GM21825 (cell line): ENCODE measurements at regions not wholly inside any gene's neighbourhood (a gene's known extent, or its start where the extent isn't known, plus 50 kb on each side); places are given as distances from the start of the nearest gene placed in this dataset.

ENCODE experiments used
- ATAC-seq: cut with Tn5 transposase; IDR thresholded peaks from one replicate; pipeline ENCODE4 v1.9.1; 2021; ENCODE audit warnings: mild to moderate bottlenecking, moderate library complexity; ENCODE audit not compliant: unreplicated experiment

- ATAC-seq = no peak
Observed at GRCh38 chr4:11593576-11594116, 165.0 kb upstream of the HS3ST1 start.

- no peak for ATAC-seq
Observed at GRCh38 chr4:11592276-11592675, 163.6 kb upstream of the HS3ST1 start.

- no peak for ATAC-seq
Observed at GRCh38 chr4:11590132-11590531, 161.4 kb upstream of the HS3ST1 start.

- no peak for ATAC-seq
Observed at GRCh38 chr4:11589676-11590075, 161.0 kb upstream of the HS3ST1 start.

- ATAC-seq = no peak
Observed at GRCh38 chr4:11587797-11588196, 159.1 kb upstream of the HS3ST1 start.

- no peak for ATAC-seq
Observed at GRCh38 chr4:11585506-11585905, 156.8 kb upstream of the HS3ST1 start.

GRCh38 chr4:11568511-11568910 lies 139.8 kb upstream of the HS3ST1 start:
- ATAC-seq = no peak

- ATAC-seq = peak; percentile 76
Observed at GRCh38 chr4:11566444-11567022, 137.8 kb upstream of the HS3ST1 start.

- peak; percentile 65 for ATAC-seq
Observed at GRCh38 chr4:11565899-11566298, 137.2 kb upstream of the HS3ST1 start.

- no peak for ATAC-seq
Observed at GRCh38 chr4:11565213-11565612, 136.5 kb upstream of the HS3ST1 start.

- no peak for ATAC-seq
Observed at GRCh38 chr4:11564021-11564420, 135.3 kb upstream of the HS3ST1 start.

- ATAC-seq = no peak
Observed at GRCh38 chr4:11549525-11549924, 120.8 kb upstream of the HS3ST1 start.

GRCh38 chr4:11548597-11549082 lies 119.9 kb upstream of the HS3ST1 start:
- peak; percentile 96 for ATAC-seq

- no peak for ATAC-seq
Observed at GRCh38 chr4:11546391-11547175, 117.9 kb upstream of the HS3ST1 start.

- no peak for ATAC-seq
Observed at GRCh38 chr4:11545651-11546050, 117.0 kb upstream of the HS3ST1 start.

GRCh38 chr4:11544211-11544610 lies 115.5 kb upstream of the HS3ST1 start:
- ATAC-seq = no peak

- ATAC-seq = no peak
Observed at GRCh38 chr4:11543706-11544105, 115.0 kb upstream of the HS3ST1 start.

- ATAC-seq = no peak
Observed at GRCh38 chr4:11542952-11543351, 114.3 kb upstream of the HS3ST1 start.

GRCh38 chr4:11537846-11538245 lies 109.2 kb upstream of the HS3ST1 start:
- no peak for ATAC-seq

- no peak for ATAC-seq
Observed at GRCh38 chr4:11535333-11535732, 106.6 kb upstream of the HS3ST1 start.

- no peak for ATAC-seq
Observed at GRCh38 chr4:11534623-11535302, 106.1 kb upstream of the HS3ST1 start.

GRCh38 chr4:11532138-11532537 lies 103.4 kb upstream of the HS3ST1 start:
- ATAC-seq = no peak
